Nephron progenitor cell (in vitro differentiated cells): ENCODE measurements at regions not wholly inside any gene's neighbourhood (a gene's known extent, or its start where the extent isn't known, plus 50 kb on each side); places are given as distances from the start of the nearest gene placed in this dataset.
A peak's percentile ranks its signal among the peaks of the same experiment; 100 is the strongest.

Experiments used
- DNase-seq: peaks from one replicate; pipeline ENCODE4 v3.0.0; 2021
- H3K27ac Mint-ChIP-seq: 2 replicates; pipeline ENCODE4 v1.8.0; 2021; ENCODE audit warnings: mild to moderate bottlenecking, moderate library complexity, mixed read lengths
- H3K27me3 Mint-ChIP-seq: 2 replicates; pipeline ENCODE4 v1.8.0; 2021; ENCODE audit warnings: mild to moderate bottlenecking, low read depth, mixed read lengths; ENCODE audit not compliant: poor library complexity
- H3K36me3 Mint-ChIP-seq: 2 replicates; pipeline ENCODE4 v1.8.0; 2021; ENCODE audit warnings: low read depth, mixed read lengths
- H3K4me1 Mint-ChIP-seq: 2 replicates; pipeline ENCODE4 v1.8.0; 2021; ENCODE audit warnings: mixed read lengths
- H3K4me3 Mint-ChIP-seq: 2 replicates; pipeline ENCODE4 v1.8.0; 2021; ENCODE audit warnings: mild to moderate bottlenecking, moderate library complexity, mixed read lengths
- H3K9me3 Mint-ChIP-seq: 2 replicates; pipeline ENCODE4 v1.8.0; 2021; ENCODE audit warnings: mild to moderate bottlenecking, moderate library complexity, mixed read lengths
- TF ChIP-seq, protein P1 (sequence below): fragments of 200-600 bp; sonication (generic); IDR thresholded peaks from 2 replicates; pipeline ENCODE4 v1.5.0; 2021; ENCODE audit warnings: antibody characterized with exemption

DNA sequence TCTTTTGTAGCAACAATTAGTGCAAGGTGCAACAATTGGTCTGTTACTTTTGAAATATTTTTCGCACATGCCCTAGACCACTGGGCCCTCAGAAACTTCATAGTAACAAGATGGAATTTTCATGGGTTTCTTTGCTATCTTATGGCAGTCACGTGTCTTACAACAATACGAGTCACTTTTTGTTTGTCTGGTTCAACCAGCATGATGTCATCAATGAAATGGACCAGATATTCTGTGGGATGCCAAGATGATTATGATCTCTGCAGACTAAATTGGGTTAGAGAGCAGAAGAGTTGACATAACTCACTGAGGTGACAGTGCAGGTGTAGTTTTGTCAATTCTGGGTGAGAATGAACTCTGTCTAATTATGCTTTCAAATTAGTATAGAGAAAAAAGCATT lies 239.6 kb upstream of the RIOK2 start:
- Mint-ChIP-seq H3K27ac (no peak overlapping the region), H3K4me1 (peaks cover 17% of the 10 kb centered on the region), H3K9me3 (no peaks in the 10 kb centered on the region), H3K27me3 (peaks cover 4% of the 10 kb centered on the region), H3K36me3 (no peaks in the 10 kb centered on the region), H3K4me3 (no peak overlapping the region)
- no peak for DNase-seq
- TF ChIP-seq, protein P1, sequence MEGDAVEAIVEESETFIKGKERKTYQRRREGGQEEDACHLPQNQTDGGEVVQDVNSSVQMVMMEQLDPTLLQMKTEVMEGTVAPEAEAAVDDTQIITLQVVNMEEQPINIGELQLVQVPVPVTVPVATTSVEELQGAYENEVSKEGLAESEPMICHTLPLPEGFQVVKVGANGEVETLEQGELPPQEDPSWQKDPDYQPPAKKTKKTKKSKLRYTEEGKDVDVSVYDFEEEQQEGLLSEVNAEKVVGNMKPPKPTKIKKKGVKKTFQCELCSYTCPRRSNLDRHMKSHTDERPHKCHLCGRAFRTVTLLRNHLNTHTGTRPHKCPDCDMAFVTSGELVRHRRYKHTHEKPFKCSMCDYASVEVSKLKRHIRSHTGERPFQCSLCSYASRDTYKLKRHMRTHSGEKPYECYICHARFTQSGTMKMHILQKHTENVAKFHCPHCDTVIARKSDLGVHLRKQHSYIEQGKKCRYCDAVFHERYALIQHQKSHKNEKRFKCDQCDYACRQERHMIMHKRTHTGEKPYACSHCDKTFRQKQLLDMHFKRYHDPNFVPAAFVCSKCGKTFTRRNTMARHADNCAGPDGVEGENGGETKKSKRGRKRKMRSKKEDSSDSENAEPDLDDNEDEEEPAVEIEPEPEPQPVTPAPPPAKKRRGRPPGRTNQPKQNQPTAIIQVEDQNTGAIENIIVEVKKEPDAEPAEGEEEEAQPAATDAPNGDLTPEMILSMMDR = no peak

GRCh38 chr5:97425511-97425910 lies 242.5 kb upstream of the RIOK2 start:
- Mint-ChIP-seq H3K4me3 (no peak overlapping the region), H3K9me3 (no peaks in the 10 kb centered on the region), H3K36me3 (no peaks in the 10 kb centered on the region), H3K4me1 (peaks cover 8% of the 10 kb centered on the region), H3K27me3 (no peaks in the 10 kb centered on the region), H3K27ac (no peak overlapping the region)
- DNase-seq = no peak
- TF ChIP-seq, protein P1 = peak; percentile 18

- no peak overlapping the region for H3K4me3 Mint-ChIP-seq
- H3K9me3 Mint-ChIP-seq = no peaks in the 10 kb centered on the region
- no peak overlapping the region for H3K27ac Mint-ChIP-seq
- DNase-seq = no peak
- no peaks in the 10 kb centered on the region for H3K27me3 Mint-ChIP-seq
- no peaks in the 10 kb centered on the region for H3K4me1 Mint-ChIP-seq
- TF ChIP-seq, protein P1 = no peak
- no peaks in the 10 kb centered on the region for H3K36me3 Mint-ChIP-seq
These were observed 244.2 kb upstream of the RIOK2 start for GRCh38 chr5:97427235-97427634.

DNA sequence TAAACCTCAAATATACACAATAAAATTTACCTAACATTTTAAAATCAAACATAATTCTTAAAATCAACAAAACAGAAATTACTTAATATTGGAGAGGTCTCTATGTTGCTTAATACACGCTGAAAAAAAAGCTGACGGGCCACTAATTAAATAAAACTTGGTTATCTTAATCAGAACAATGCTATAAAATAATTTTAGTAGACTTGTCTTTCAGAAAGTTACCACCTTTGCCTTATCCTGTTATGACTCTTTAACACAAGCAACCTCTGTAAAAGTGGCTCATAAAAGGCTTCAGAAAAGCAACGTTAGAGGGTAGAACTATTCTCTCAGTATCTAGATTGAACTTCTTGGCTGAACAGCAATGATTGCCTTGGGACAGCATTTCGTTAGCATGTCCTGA lies 251.0 kb upstream of the RIOK2 start:
- H3K36me3 Mint-ChIP-seq = no peaks in the 10 kb centered on the region
- no peak overlapping the region for H3K4me3 Mint-ChIP-seq
- DNase-seq = no peak
- peaks cover 4% of the 10 kb centered on the region for H3K27me3 Mint-ChIP-seq
- H3K9me3 Mint-ChIP-seq = no peaks in the 10 kb centered on the region
- no peak overlapping the region for H3K27ac Mint-ChIP-seq
- TF ChIP-seq, protein P1 = no peak
- H3K4me1 Mint-ChIP-seq = no peaks in the 10 kb centered on the region

DNA sequence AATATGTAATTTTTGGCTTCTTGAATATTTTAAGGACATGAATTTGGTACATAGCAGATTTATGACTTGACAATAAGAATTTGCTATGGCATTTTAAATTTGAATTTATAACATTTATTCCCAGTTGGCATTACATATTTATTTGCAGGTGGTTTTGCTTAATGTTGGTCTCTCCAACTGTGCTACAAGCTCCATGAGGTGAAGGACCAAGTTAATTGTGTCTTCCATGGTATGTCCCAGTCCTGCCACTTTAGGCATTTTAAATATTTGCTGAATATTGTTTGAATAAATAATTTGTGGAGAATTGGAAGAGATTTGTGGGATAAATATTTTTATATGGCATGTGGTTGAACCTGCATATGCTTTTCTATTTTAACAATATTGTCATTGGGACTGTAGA lies 253.4 kb upstream of the RIOK2 start:
- DNase-seq = no peak

GRCh38 chr5:97443740-97444139 lies 260.7 kb upstream of the RIOK2 start:
- no peaks in the 10 kb centered on the region for H3K4me1 Mint-ChIP-seq
- H3K36me3 Mint-ChIP-seq = no peaks in the 10 kb centered on the region
- peaks cover 7% of the 10 kb centered on the region for H3K27me3 Mint-ChIP-seq
- no peak overlapping the region for H3K27ac Mint-ChIP-seq
- TF ChIP-seq, protein P1 = no peak
- no peak for DNase-seq
- peaks cover 17% of the 10 kb centered on the region for H3K9me3 Mint-ChIP-seq
- H3K4me3 Mint-ChIP-seq = no peak overlapping the region

More for the DNA sequence above, 253.4 kb upstream of the RIOK2 start:
- TF ChIP-seq, protein P1 = no peak
- no peak overlapping the region for H3K4me3 Mint-ChIP-seq
- H3K36me3 Mint-ChIP-seq = no peaks in the 10 kb centered on the region
- peaks cover 4% of the 10 kb centered on the region for H3K27me3 Mint-ChIP-seq
- no peaks in the 10 kb centered on the region for H3K4me1 Mint-ChIP-seq
- H3K27ac Mint-ChIP-seq = no peak overlapping the region
- H3K9me3 Mint-ChIP-seq = no peaks in the 10 kb centered on the region
